DOHH2 (cell line): ENCODE measurements at regions not wholly inside any gene's neighbourhood (a gene's known extent, or its start where the extent isn't known, plus 50 kb on each side); places are given as distances from the start of the nearest gene placed in this dataset.

Experiments used
- H3F3A ChIP-seq: fragments of 200-600 bp; sonication (generic), shearing (Covaris generic); 2 replicates; pipeline ENCODE4 v1.6.0; 2016; ENCODE audit warnings: antibody characterized with exemption, mild to moderate bottlenecking; ENCODE audit not compliant: control insufficient read depth, insufficient read depth
- H3K27ac ChIP-seq: fragments of 200-600 bp; sonication (generic); 2 replicates; pipeline ENCODE4 v1.5.1; 2014; ENCODE audit warnings: low read depth, mild to moderate bottlenecking, low read length, moderate library complexity
- H3K27me3 ChIP-seq: fragments of 200-600 bp; sonication (generic); 2 replicates; pipeline ENCODE4 v1.6.1; 2014; ENCODE audit warnings: mild to moderate bottlenecking, low read length, mixed read lengths; ENCODE audit not compliant: control insufficient read depth
- H3K36me3 ChIP-seq: fragments of 200-600 bp; sonication (generic); 2 replicates; pipeline ENCODE4 v1.6.1; 2014; ENCODE audit warnings: mild to moderate bottlenecking, low read length, moderate library complexity, mixed read lengths; ENCODE audit not compliant: control insufficient read depth
- H3K4me1 ChIP-seq: fragments of 200-600 bp; sonication (generic); 2 replicates; pipeline ENCODE4 v1.6.1; 2014; ENCODE audit warnings: mild to moderate bottlenecking, low read length, mixed read lengths; ENCODE audit not compliant: control insufficient read depth
- H3K4me2 ChIP-seq: fragments of 200-600 bp; sonication (generic); 2 replicates; pipeline ENCODE4 v1.6.0; 2014; ENCODE audit warnings: mild to moderate bottlenecking, low read length, moderate library complexity
- H3K4me3 ChIP-seq: fragments of 200-600 bp; sonication (generic); 2 replicates; pipeline ENCODE4 v1.5.1; 2014; ENCODE audit warnings: mild to moderate bottlenecking, low read length, mixed read lengths
- H3K79me2 ChIP-seq: fragments of 200-600 bp; sonication (generic); 2 replicates; pipeline ENCODE4 v1.6.1; 2014; ENCODE audit warnings: mild to moderate bottlenecking, low read length, mixed read lengths; ENCODE audit not compliant: control insufficient read depth
- H3K9me2 ChIP-seq: fragments of 200-600 bp; sonication (generic); replicated peaks from 2 replicates; pipeline ENCODE4 v1.6.1; 2014; ENCODE audit warnings: mild to moderate bottlenecking, low read length, mixed read lengths; ENCODE audit not compliant: control insufficient read depth
- H3K9me3 ChIP-seq: fragments of 200-600 bp; sonication (generic); 2 replicates; pipeline ENCODE4 v1.6.1; 2014; ENCODE audit warnings: antibody characterized with exemption, low read length, mixed read lengths; ENCODE audit not compliant: control insufficient read depth, insufficient read depth
- H4K20me1 ChIP-seq: fragments of 200-600 bp; sonication (generic); 2 replicates; pipeline ENCODE4 v1.6.0; 2014; ENCODE audit warnings: low read depth, mild to moderate bottlenecking, antibody characterized with exemption, low read length, moderate library complexity; ENCODE audit not compliant: control insufficient read depth, insufficient read depth
- CTCF ChIP-seq: fragments of 200-600 bp; sonication (generic); IDR thresholded peaks from one replicate; pipeline ENCODE4 v1.5.1; 2014; ENCODE audit warnings: antibody characterized with exemption, mild to moderate bottlenecking, low read depth, low read length; ENCODE audit not compliant: poor library complexity, severe bottlenecking
- EZH2phosphoT487 ChIP-seq: fragments of 200-600 bp; sonication (generic); IDR thresholded peaks from 2 replicates; pipeline ENCODE4 v1.6.1; 2017; ENCODE audit warnings: borderline replicate concordance, mild to moderate bottlenecking, antibody characterized with exemption, low read length, moderate library complexity, mixed read lengths

GRCh38 chr5:124262470-124262869, 484.0 kb downstream of the ZNF608 start:
- no peaks in the 10 kb centered on the region for H3K9me2 ChIP-seq
- H3K27ac ChIP-seq: no peak overlapping the region
- H4K20me1 ChIP-seq: no peaks in the 10 kb centered on the region
- no peaks in the 10 kb centered on the region for H3K4me1 ChIP-seq
- H3K4me3 ChIP-seq: no peak overlapping the region
- H3K27me3 ChIP-seq: no peaks in the 10 kb centered on the region
- TF ChIP-seq CTCF: no peak
- TF ChIP-seq EZH2phosphoT487: no peak
- no peaks in the 10 kb centered on the region for H3K9me3 ChIP-seq
- no peaks in the 10 kb centered on the region for H3K79me2 ChIP-seq
- no peak overlapping the region for H3K4me2 ChIP-seq
- H3K36me3 ChIP-seq: no peaks in the 10 kb centered on the region
- no peaks in the 10 kb centered on the region for H3F3A ChIP-seq

- H3K27ac ChIP-seq: no peak overlapping the region
- H3F3A ChIP-seq: no peaks in the 10 kb centered on the region
- no peaks in the 10 kb centered on the region for H3K9me2 ChIP-seq
- no peaks in the 10 kb centered on the region for H3K4me1 ChIP-seq
- no peaks in the 10 kb centered on the region for H3K9me3 ChIP-seq
- no peak overlapping the region for H3K4me2 ChIP-seq
- no peaks in the 10 kb centered on the region for H3K27me3 ChIP-seq
- TF ChIP-seq EZH2phosphoT487 (no peak), CTCF (no peak)
- no peaks in the 10 kb centered on the region for H3K36me3 ChIP-seq
- no peak overlapping the region for H3K4me3 ChIP-seq
- H4K20me1 ChIP-seq: no peaks in the 10 kb centered on the region
- no peaks in the 10 kb centered on the region for H3K79me2 ChIP-seq
These were observed 484.6 kb downstream of the ZNF608 start for GRCh38 chr5:124261848-124262247.

GRCh38 chr5:124260921-124261515, 485.4 kb downstream of the ZNF608 start:
- Histone ChIP-seq H3K27me3 (no peaks in the 10 kb centered on the region), H3K27ac (no peak overlapping the region), H3K4me1 (no peaks in the 10 kb centered on the region), H3F3A (no peaks in the 10 kb centered on the region), H3K36me3 (no peaks in the 10 kb centered on the region), H3K4me3 (no peak overlapping the region), H3K79me2 (no peaks in the 10 kb centered on the region), H3K9me3 (no peaks in the 10 kb centered on the region), H3K4me2 (no peak overlapping the region), H3K9me2 (no peaks in the 10 kb centered on the region), H4K20me1 (no peaks in the 10 kb centered on the region)
- TF ChIP-seq CTCF (no peak), EZH2phosphoT487 (no peak)
